K562 (cell line): ENCODE measurements at regions not wholly inside any gene's neighbourhood (a gene's known extent, or its start where the extent isn't known, plus 50 kb on each side); places are given as distances from the start of the nearest gene placed in this dataset.

Experiments used
- CTCF ChIP-seq, 3 experiments: IDR thresholded peaks in 2 of 3; conservative IDR thresholded peaks in 1 of 3; 2 replicates each; pipeline ENCODE4 v1.5.1; 2011 to 2012; ENCODE audit warnings: low read length in 3 of 3, mild to moderate bottlenecking in 3 of 3, control low read depth in 2 of 3, improper control_type of control experiment in 1 of 3, inconsistent platforms in 1 of 3, low read depth in 1 of 3, mixed read lengths in 1 of 3, moderate library complexity in 1 of 3; ENCODE audit not compliant: insufficient read depth in 2 of 3
- JUND ChIP-seq, 2 experiments: IDR thresholded peaks; 2 replicates in 1 of 2; 3 replicates in 1 of 2; pipeline ENCODE4 v1.6.1; 2011; ENCODE audit warnings: borderline replicate concordance in 2 of 2, low read depth in 2 of 2, low read length in 2 of 2, improper control_type of control experiment in 1 of 2, missing biosample characterization in 1 of 2, missing genetic modification characterization in 1 of 2, missing genetic modification reagents in 1 of 2
- MAFK ChIP-seq: IDR thresholded peaks from 2 replicates; pipeline ENCODE4 v1.6.1; 2011; ENCODE audit warnings: low read length, improper control_type of control experiment
- NBN ChIP-seq: fragments of 450-650 bp; IDR thresholded peaks from 2 replicates; pipeline ENCODE4 v1.6.1; 2016; ENCODE audit warnings: low read depth, mild to moderate bottlenecking
- RCOR1 ChIP-seq, 2 experiments: IDR thresholded peaks; 2 replicates each; pipeline ENCODE4 v1.6.1; 2012; ENCODE audit warnings: low read depth in 2 of 2, low read length in 2 of 2, borderline replicate concordance in 1 of 2, improper control_type of control experiment in 1 of 2
- ZNF274 ChIP-seq: IDR thresholded peaks from 2 replicates; pipeline ENCODE4 v1.6.1; 2011; ENCODE audit warnings: low read depth, mild to moderate bottlenecking, low read length, moderate library complexity, borderline replicate concordance
- TF ChIP-seq, protein P1 (sequence below), 2 experiments: fragments of 450-650 bp in 1 of 2; sonication (generic) in 1 of 2; formaldehyde crosslinking; conservative IDR thresholded peaks; 2 replicates each; pipeline versions ENCODE4 v1.4.0 to v1.8.1; 2020 to 2022; ENCODE audit warnings: mild to moderate bottlenecking in 1 of 2, missing genetic modification reagents in 1 of 2

GRCh38 chr5:164179406-164179805 is 674.0 kb downstream of the MAT2B start:
- TF ChIP-seq JUND (IDR thresholded peaks at IDR 0.05; ENCODE audit: borderline replicate concordance, low read depth, low read length) (no peak), JUND (tag; IDR thresholded peaks at IDR 0.05; ENCODE audit: borderline replicate concordance, low read depth, low read length) (no peak), CTCF (IDR thresholded peaks at IDR 0.05 in 2 of 3, conservative IDR thresholded peaks at IDR 0.05 in 1 of 3; ENCODE audit: insufficient read depth in 2 of 3, low read depth in 1 of 3, low read length in 3 of 3) (no peak), NBN (no peak), MAFK (no peak), RCOR1 (IDR thresholded peaks at IDR 0.05; ENCODE audit: borderline replicate concordance in 1 of 2, low read depth in 2 of 2, low read length in 2 of 2) (no peak), ZNF274 (no peak)
- TF ChIP-seq, protein P1, sequence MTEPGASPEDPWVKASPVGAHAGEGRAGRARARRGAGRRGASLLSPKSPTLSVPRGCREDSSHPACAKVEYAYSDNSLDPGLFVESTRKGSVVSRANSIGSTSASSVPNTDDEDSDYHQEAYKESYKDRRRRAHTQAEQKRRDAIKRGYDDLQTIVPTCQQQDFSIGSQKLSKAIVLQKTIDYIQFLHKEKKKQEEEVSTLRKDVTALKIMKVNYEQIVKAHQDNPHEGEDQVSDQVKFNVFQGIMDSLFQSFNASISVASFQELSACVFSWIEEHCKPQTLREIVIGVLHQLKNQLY (CRISPR knock-in tag; conservative IDR thresholded peaks at IDR 0.05): no peak
